Kidney epithelial cell (primary cell): ENCODE measurements at regions not wholly inside any gene's neighbourhood (a gene's known extent, or its start where the extent isn't known, plus 50 kb on each side); places are given as distances from the start of the nearest gene placed in this dataset.

Source experiments
- DNase-seq: peaks from one replicate; pipeline ENCODE4 v3.0.0-alpha.2; 2010; ENCODE audit warnings: low read depth
- H3K27me3 ChIP-seq: 2 replicates; pipeline ENCODE4 v1.6.0; 2011; ENCODE audit warnings: low read length; ENCODE audit not compliant: control insufficient read depth, insufficient read depth
- H3K36me3 ChIP-seq: 2 replicates; pipeline ENCODE4 v1.5.1; 2011; ENCODE audit warnings: low read length; ENCODE audit not compliant: control insufficient read depth, insufficient read depth
- H3K4me3 ChIP-seq: 2 replicates; pipeline ENCODE4 v1.5.1; 2011; ENCODE audit warnings: low read depth, mild to moderate bottlenecking, control low read depth, low read length
- TF ChIP-seq, protein P1 (sequence below): IDR thresholded peaks from 2 replicates; pipeline ENCODE4 v1.5.1; 2011; ENCODE audit warnings: mild to moderate bottlenecking, moderate library complexity, low read length, control low read depth, inconsistent platforms; ENCODE audit not compliant: insufficient read depth, poor library complexity, severe bottlenecking

DNA sequence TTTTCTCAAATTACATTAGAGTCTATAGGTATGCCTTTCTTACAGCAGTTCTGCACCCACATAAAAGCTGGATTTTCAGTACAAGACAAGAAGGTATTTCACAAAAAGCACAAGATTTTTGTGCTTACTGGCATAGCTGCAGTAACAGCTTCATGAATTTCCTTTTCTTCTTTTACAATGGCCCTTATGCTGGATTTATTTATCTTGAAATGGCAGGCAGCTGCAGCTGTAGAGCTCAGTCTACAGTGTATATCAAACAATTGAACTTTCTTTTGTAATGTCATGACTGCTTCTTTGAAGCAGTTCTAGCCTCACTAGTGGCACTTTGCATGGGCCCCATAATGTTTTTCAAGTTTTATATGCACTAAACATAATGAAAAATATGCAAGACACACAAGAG, 510.2 kb downstream of the KCNT2 start:
- Histone ChIP-seq H3K27me3 (no peaks in the 10 kb centered on the region), H3K36me3 (no peaks in the 10 kb centered on the region), H3K4me3 (no peak overlapping the region)
- TF ChIP-seq, protein P1, sequence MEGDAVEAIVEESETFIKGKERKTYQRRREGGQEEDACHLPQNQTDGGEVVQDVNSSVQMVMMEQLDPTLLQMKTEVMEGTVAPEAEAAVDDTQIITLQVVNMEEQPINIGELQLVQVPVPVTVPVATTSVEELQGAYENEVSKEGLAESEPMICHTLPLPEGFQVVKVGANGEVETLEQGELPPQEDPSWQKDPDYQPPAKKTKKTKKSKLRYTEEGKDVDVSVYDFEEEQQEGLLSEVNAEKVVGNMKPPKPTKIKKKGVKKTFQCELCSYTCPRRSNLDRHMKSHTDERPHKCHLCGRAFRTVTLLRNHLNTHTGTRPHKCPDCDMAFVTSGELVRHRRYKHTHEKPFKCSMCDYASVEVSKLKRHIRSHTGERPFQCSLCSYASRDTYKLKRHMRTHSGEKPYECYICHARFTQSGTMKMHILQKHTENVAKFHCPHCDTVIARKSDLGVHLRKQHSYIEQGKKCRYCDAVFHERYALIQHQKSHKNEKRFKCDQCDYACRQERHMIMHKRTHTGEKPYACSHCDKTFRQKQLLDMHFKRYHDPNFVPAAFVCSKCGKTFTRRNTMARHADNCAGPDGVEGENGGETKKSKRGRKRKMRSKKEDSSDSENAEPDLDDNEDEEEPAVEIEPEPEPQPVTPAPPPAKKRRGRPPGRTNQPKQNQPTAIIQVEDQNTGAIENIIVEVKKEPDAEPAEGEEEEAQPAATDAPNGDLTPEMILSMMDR: no peak
- DNase-seq: no peak

DNA sequence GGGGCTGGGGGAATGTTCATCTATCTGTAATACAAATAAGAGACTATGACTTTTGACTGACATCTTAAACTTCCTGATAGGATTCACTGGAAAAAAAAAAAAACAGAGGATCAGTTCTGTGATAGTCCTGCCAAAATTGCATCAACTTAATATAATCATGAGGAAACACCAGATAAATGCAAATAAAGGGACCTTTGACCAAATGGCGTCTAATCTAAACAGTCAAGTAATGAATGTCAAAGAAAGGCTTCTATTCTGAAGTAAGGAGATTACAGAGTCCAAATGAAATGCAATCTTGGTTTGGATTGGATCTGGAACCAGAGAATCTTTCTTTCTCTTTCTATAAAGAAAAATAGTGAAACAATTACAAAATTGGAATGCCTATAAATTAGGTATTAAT, 513.4 kb downstream of the KCNT2 start:
- TF ChIP-seq, protein P1: no peak
- no peak overlapping the region for H3K4me3 ChIP-seq
- no peaks in the 10 kb centered on the region for H3K36me3 ChIP-seq
- no peak for DNase-seq
- no peaks in the 10 kb centered on the region for H3K27me3 ChIP-seq

DNA sequence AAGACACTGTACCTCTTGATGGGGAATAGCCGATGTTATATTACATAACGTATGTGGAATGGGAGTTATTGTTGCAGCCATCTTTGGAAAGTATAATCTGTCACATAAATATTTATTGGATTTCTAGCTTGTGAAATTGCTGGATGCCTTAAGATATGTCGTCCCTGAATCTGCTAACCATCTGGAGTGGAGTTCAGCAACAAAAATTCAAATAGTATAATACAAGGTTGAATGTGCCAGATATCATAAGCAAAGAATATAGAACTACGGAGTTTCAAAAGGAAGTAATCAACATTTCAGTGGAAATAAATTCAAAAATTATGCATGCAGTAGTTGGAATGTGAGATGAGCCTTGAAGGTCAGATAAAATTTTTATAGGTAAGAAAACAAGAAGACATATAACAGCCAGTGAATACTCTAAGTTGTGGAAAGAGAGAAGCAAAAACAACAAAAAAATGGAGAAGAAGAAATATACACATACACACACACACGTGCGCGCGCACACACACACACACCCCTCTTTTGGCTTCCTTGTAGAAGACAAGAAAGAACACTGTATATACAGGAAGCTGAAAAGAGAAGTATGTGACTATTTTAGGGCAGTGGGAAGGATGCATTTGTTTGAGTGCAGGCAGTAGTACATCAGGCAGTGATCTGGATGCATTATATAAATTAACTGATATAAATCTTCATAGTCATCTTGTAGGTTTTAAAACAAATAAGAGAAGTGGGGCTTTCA, 516.7 kb downstream of the KCNT2 start:
- no peaks in the 10 kb centered on the region for H3K27me3 ChIP-seq
- no peak overlapping the region for H3K4me3 ChIP-seq
- no peak for DNase-seq
- no peaks in the 10 kb centered on the region for H3K36me3 ChIP-seq
- TF ChIP-seq, protein P1: no peak

DNA sequence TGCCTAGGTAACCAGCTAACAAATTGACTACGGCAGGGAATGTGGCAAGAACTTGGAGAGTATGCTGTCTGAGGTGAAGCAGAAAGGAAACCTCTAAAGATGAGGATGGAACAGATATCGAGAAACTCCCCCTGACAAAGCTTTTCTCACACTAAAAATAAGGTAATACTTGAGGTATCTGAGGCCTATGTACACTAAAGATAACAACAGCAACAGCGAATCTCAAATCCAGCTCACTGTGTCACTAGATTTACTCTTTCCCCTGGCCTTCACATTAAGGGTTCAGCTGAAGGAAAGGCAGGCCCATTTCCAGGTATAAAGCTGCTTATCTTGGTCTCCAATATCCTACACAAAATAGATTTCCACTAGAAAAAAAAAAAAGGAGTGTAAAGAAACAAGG, 518.0 kb downstream of the KCNT2 start:
- H3K27me3 ChIP-seq: no peaks in the 10 kb centered on the region
- TF ChIP-seq, protein P1: no peak

DNA sequence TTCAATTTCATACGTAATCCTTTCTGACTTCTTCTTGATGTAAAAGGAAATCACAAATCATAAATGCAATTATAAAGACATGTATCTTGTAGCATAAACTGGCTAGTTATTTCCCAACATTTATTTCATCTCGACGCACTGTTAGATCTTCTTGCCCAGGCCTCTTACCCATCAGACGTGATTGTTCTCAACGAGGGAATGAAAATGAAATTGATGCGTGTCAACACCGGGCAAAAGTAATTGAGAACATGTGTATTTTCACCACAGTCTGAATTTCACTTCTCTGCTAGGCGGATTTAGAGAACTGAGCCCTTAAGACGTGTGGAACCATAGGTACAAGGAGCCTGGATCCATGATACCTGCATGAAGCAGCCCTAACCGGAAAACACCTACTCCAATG, 519.7 kb downstream of the KCNT2 start:
- no peak for DNase-seq
- H3K27me3 ChIP-seq: no peaks in the 10 kb centered on the region
- TF ChIP-seq, protein P1: no peak
- no peaks in the 10 kb centered on the region for H3K36me3 ChIP-seq
- H3K4me3 ChIP-seq: no peak overlapping the region

More for the DNA sequence above, 518.0 kb downstream of the KCNT2 start:
- Histone ChIP-seq H3K36me3 (no peaks in the 10 kb centered on the region), H3K4me3 (no peak overlapping the region)
- DNase-seq: no peak

DNA sequence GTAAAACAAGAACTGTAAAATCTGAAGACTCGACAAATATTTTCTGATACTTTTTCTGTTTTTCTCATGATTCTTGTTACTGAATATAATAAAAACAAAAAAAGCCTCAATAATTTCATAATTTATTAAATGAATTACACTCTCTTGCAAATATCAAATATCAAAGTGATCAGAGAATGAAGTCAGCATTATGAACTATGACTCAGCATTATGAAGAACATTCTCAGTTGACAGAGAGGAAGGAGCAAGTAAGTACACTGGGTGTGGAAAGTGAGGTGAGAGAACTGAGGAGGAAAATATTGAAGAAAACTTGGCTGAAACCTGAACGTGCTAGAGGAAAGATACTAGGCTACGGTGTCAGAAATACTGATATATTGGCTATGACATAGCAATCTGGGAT, 529.5 kb downstream of the KCNT2 start:
- Histone ChIP-seq H3K4me3 (no peak overlapping the region), H3K36me3 (no peaks in the 10 kb centered on the region), H3K27me3 (no peaks in the 10 kb centered on the region)
- DNase-seq: no peak
- TF ChIP-seq, protein P1: no peak
